Stimulated activated CD4-positive, alpha-beta T cell treated with anti-CD3 and anti-CD28 coated beads, Interleukin-2, amount 100 ng/mL, for 48 hours (primary cell): ENCODE measurements at regions not wholly inside any gene's neighbourhood (a gene's known extent, or its start where the extent isn't known, plus 50 kb on each side); places are given as distances from the start of the nearest gene placed in this dataset.

Experiments
- DNase-seq, 2 donors: peaks; one replicate each; pipeline ENCODE4 v3.0.0-alpha.2; 2020

- no peak for DNase-seq
Observed at GRCh38 chr7:155138204-155138603, 68.1 kb downstream of the HTR5A start.

- no peak for DNase-seq
Observed at GRCh38 chr7:155141562-155141961, 71.4 kb downstream of the HTR5A start.

- no peak for DNase-seq
Observed at GRCh38 chr7:155143381-155143780, 73.3 kb downstream of the HTR5A start.

- no peak for DNase-seq
Observed at GRCh38 chr7:155144371-155144770, 74.2 kb downstream of the HTR5A start.

- no peak for DNase-seq
Observed at GRCh38 chr7:155145477-155146255, 75.5 kb downstream of the HTR5A start.

- DNase-seq: no peak
Observed at GRCh38 chr7:155147172-155147571, 77.0 kb downstream of the HTR5A start.

- DNase-seq: no peak
Observed at GRCh38 chr7:155147624-155148023, 77.5 kb downstream of the HTR5A start.

GRCh38 chr7:155153676-155154075 is 83.6 kb downstream of the HTR5A start:
- no peak for DNase-seq

GRCh38 chr7:155154586-155154985 is 84.5 kb downstream of the HTR5A start:
- DNase-seq: no peak

- DNase-seq: no peak
Observed at GRCh38 chr7:155161690-155162089, 91.6 kb downstream of the HTR5A start.

- no peak for DNase-seq
Observed at GRCh38 chr7:155162422-155162821, 92.3 kb downstream of the HTR5A start.

GRCh38 chr7:155163696-155164095 is 93.6 kb downstream of the HTR5A start:
- DNase-seq: no peak

GRCh38 chr7:155164316-155164715 is 94.2 kb downstream of the HTR5A start:
- DNase-seq: no peak

- no peak for DNase-seq
Observed at GRCh38 chr7:155166108-155166507, 96.0 kb downstream of the HTR5A start.

- no peak for DNase-seq
Observed at GRCh38 chr7:155166673-155167370, 96.7 kb downstream of the HTR5A start.

- no peak for DNase-seq
Observed at GRCh38 chr7:155167706-155168365, 97.7 kb downstream of the HTR5A start.

- no peak for DNase-seq
Observed at GRCh38 chr7:155168597-155169480, 98.7 kb downstream of the HTR5A start.

- DNase-seq: no peak
Observed at GRCh38 chr7:155169498-155170065, 99.5 kb downstream of the HTR5A start.

- no peak for DNase-seq
Observed at GRCh38 chr7:155170331-155170730, 100.2 kb downstream of the HTR5A start.

GRCh38 chr7:155172141-155172540 is 102.0 kb downstream of the HTR5A start:
- DNase-seq: no peak

GRCh38 chr7:155173905-155174304 is 103.8 kb downstream of the HTR5A start:
- no peak for DNase-seq

GRCh38 chr7:155178096-155178495 is 108.0 kb downstream of the HTR5A start:
- DNase-seq: no peak

GRCh38 chr7:155181768-155182167 is 111.6 kb downstream of the HTR5A start:
- no peak for DNase-seq
